ENCODE measurements at regions not wholly inside any gene's neighbourhood (a gene's known extent, or its start where the extent isn't known, plus 50 kb on each side); places are given as distances from the start of the nearest gene placed in this dataset.
"Not testable (repeated sequence)": the region's sequence is repeated elsewhere in the genome, so short reads cannot be mapped to it uniquely, and the experiment has no call there.

GRCh38 chr1:229888157-229888556, 178.9 kb upstream of the GALNT2 start:
- DNase-seq = no peak

DNA sequence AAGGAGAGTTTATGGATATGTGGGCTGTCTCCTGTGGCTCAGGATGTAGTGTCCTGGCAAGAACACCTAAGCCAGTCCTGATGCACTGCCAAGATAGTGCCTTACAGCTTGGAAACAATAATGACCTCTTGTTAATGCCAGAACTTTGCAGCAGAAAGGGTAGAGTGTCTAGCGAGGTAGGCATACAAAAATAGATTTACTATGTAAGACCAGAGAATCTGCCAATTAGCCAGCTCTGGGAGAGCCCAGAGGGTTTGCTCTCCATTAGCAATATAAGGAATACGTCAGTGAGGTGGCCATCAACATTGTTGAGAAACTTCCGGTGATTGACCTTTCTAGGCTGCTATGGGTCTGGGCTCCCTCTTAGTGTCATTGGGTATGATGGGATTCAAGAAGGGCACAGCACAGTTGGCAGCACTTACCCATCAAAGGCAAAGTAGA, 178.5 kb upstream of the GALNT2 start:
- DNase-seq = no peak

- no peak for DNase-seq
Observed at GRCh38 chr1:229889031-229889517, 178.0 kb upstream of the GALNT2 start.

GRCh38 chr1:229891227-229891626, 175.8 kb upstream of the GALNT2 start:
- DNase-seq = no peak

DNA sequence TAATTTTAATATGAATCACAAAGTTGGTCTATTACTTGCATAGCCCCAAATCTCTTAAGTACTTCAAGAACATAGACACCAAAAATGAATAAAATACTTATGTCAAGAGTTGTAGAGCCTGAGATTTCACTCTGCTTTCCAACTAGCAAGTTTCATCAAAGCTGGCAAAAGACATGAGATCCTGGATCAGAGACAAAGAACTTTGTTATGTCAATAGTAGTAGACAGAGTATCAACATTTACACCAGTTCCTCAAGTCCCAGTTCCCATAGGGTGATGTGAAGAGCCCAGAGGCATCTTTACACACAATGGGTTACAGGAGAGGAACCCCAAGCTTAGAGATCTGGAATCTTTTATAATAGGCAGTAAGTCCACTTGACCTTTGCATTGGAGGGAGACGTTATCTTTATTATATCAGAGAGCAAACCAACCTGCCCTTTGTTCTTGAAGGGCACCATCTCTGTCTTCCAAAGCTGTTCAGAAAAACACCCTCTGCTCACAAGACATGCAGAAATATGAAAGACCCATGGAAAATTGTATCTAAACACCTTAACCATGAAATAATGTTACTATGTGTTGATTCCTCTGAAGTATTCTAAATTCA, 174.4 kb upstream of the GALNT2 start:
- peak; percentile 42 for DNase-seq

GRCh38 chr1:229893762-229894444, 173.1 kb upstream of the GALNT2 start:
- peak; percentile 93 for DNase-seq

- no peak for DNase-seq
Observed at GRCh38 chr1:229894532-229894931, 172.5 kb upstream of the GALNT2 start.

DNA sequence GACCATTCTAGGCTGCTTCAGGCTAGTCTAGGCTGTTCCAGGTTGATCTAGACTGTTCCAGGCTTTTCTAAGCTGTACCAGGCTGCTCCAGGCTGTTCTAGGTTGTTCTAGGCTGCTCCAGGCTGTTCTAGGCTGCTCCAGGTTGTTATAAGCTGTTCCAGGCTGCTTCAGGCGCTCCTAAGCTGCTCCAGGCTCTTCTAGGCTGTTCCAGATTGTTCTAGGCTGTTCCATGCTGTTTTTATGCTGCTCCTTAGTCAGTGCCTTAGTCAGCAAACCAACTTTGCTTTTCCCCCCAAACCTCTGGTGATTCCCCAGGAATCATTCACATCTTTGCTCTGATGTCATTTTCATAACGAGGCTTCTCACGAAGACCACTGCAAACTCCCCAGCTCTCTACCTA, 171.4 kb upstream of the GALNT2 start:
- DNase-seq = no peak

DNA sequence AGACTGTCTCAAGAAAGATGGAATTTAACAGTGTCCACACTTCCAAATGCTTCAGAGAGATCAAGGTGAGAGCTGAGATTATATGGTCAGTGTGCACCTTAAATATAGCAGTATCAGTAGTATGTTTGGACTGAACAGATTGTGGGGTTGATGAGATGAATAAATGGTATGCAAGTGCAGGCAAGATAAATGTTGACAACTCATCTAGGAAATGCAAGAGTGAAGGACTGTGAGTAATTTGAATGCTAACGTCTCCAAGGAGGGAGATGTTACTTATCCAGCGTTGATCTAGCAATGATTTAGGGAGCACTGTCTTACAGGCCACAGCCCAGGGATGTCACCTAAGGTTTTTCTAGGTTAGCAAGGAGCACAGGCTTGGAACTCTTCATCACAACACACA, 170.7 kb upstream of the GALNT2 start:
- no peak for DNase-seq

DNA sequence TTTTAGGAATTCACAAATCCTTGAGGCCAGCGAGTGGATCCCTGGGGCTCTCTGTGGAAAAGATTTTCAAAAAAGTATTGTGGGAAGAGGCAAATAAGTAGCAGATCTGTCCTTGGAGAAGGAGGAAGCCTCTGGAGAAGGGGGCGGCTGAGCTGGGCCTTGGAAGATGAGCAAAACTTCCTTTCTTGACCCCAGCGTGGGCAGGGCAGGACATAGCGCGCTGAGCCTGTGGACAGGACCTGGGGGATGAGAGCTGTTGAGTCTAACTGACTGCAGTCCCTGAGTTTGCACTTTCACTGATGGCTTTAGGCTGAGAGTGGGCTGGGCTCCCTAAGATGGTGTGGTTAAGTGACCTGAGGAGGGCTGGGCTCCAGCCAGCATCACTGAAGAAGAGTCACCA, 170.2 kb upstream of the GALNT2 start:
- DNase-seq = no peak

DNA sequence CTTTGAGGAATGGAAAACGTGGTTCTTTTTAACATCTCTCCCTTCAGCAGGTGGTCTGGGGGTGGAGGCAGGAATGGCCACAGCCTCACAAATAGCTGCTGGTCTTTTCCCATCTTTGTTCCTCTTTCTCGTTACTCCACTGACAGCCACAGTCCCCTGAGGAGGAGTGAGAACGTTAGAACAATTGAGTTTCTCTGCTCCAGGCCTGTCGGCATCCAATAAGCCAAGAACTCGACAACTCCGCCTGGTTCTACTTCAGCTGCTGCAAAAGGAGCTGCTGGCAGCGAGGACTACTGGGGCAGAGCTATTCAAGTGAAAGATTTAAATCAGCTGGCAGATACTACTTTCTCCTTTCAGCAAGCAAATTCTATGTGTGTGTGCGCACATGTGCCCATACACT, 169.5 kb upstream of the GALNT2 start:
- DNase-seq = no peak

GRCh38 chr1:229900220-229900619, 166.8 kb upstream of the GALNT2 start:
- no peak for DNase-seq

DNA sequence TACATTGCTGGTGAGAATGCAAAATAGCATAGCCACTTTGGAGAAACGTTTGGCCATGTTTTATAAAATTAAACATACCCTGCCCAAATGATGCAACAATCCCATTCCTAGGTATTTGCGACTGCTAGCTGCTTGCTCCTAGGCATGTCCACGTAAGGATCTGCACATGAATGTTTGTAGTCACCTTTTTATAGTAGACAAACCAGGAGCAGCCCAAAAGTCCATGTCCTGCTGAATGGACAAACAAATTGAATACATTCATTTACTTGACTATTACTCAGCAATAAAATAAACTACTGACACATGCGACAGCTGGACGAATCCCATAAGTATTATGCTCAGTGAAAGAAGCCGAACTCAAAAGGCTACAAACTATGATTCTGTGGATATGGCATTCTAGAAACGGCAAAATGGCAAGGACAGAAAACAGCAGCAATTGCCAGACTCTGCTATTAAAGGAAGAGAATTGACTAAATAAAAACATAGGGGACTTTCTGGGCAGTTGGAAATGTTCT, 161.9 kb upstream of the GALNT2 start:
- no peak for DNase-seq

- DNase-seq = no peak
Observed at GRCh38 chr1:229905652-229906051, 161.4 kb upstream of the GALNT2 start.

DNA sequence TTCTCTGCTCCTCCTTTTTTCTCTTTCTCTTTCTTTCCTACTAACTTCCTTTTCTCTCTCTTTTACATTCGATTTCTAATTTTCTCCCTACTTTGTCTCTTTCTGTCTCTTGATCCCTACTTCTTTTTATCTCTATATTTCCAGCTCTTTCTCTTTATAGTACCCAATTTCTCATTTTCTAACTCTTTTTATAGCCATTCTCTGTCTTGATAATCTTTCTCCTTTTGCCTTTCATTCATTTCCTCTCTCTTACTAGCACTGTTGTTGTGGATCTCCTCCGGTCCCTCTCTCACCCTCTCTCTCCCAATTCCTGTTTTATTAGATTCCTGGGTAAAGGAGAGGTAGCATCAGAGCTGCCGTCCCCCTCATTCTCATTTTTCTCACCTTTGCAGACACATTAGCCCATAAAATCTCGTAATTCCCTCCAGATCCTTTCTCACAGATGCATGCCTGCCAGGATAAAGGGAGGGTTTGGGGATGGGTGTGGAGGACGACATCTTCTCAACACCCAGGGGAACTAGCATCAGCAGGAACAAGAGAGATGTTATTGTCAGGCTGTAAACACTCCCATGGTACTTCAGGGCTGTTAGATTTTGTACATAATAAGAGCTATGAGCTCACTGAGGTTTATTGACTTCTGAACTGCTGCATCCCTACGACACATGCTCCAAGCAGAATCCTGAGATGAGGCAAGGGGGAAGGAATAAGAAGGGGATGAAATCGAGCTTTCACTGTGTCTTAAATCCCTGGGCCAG, 159.0 kb upstream of the GALNT2 start:
- DNase-seq = no peak

DNA sequence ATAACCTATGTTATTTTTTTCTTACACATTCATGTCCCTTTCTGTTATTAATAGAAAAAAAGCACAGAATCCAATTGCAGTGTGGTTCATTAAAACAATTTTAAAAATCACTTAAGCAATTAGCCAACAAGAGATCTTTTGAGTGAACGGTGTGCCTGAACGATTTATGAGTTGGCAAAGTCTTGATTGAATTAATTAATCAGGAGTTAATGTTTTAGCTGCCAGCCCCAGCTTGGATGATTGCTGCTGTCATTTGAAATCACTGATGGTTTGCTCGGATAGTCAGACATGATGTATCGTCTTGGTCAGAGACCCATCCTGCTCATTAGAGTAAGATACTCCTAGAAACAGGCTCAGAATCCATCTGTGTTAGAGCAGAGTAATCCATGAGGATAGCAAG, 158.3 kb upstream of the GALNT2 start:
- DNase-seq = no peak

DNA sequence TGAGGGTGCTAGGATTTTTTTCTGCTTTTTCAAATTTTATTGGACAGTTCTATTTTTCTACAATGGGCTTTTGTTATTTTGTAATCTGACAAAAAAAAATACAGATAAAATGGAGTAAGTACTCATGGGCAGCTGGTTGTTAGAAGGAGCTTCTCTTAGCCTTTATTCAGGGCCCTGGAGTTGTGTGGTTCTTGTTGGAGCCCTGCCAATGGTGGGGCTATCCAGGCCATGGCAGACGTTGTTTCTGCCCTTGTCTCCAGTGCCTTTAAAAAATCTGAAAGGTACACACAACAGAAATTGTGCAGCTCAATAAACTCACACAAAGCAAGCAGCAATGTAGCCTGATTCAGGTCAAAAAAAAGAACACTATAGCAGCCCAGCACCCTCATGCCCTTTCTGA, 153.5 kb upstream of the GALNT2 start:
- peak; percentile 5 for DNase-seq

GRCh38 chr1:229919488-229919887, 147.6 kb upstream of the GALNT2 start:
- not testable (repeated sequence) for DNase-seq

DNA sequence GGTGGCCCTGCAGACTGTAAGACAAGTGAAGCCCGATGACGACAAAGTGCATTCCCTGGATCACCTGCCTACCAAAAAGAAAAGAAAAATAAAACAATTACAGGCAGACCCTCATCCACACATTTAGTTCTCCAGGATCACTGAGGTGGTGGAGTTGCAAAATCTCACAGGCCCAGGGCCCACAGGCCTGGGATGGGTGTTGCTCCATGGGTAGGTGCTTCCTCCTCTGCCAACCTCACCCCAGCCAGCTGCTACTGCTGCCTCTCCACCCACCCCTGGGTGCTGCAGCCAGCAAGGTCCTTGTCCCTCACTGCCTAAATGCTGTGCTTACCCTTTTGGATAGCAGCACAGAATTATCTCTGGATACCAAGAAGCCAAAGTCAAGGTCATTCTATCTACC, 146.4 kb upstream of the GALNT2 start:
- DNase-seq = no peak

DNA sequence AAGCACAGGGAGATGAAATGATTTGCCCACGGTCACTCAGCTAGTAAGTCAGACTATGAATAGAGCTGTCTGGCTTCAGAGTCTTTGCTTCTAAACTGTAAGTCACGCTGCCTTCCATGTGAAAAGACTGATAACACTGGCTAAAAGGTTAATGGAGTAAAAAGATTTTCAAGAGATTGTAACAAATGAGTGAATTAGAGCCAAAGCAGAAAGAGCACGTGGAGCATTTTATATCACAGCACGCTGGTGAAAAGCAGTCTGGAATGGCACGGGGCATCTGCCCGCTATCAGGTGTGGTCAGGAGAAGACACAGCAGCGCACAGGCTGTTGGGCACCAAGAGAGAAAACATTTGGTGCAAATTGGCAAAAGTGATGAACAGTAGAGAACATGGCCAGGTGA, 144.8 kb upstream of the GALNT2 start:
- no peak for DNase-seq

GRCh38 chr1:229924639-229925038, 142.4 kb upstream of the GALNT2 start:
- DNase-seq = no peak

DNA sequence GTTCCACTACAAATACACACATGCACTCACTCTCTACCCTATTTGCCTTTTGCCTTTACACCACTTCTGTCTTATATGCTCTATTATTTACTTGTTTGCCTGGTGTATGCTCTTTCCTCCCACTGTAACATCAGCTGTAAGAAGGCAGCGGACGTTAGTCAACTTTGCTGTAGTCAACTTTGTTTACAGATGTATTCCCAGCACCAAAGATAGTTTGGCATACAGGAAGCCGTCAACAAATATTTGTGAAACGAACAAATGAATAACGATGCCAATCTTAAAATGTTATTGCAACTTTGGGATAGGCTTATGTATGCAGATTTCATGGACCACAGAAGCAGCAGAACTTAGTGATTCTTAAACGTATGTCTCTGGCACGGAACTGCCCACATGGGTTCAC, 138.3 kb upstream of the GALNT2 start:
- DNase-seq = no peak

GRCh38 chr1:229931751-229932150, 135.3 kb upstream of the GALNT2 start:
- DNase-seq = not testable (repeated sequence)

GRCh38 chr1:229935157-229935556, 131.9 kb upstream of the GALNT2 start:
- DNase-seq = not testable (repeated sequence)
